Gastroesophageal sphincter (tissue), 3 donors: ENCODE measurements at regions not wholly inside any gene's neighbourhood (a gene's known extent, or its start where the extent isn't known, plus 50 kb on each side); places are given as distances from the start of the nearest gene placed in this dataset.

Source experiments
- CTCF ChIP-seq, 4 experiments: fragments of 200-600 bp in 2 of 4; fragments of 450-650 bp in 2 of 4; sonication (generic) in 1 of 4; IDR thresholded peaks; one replicate each; pipeline ENCODE4 v1.5.1; 2017 to 2019; ENCODE audit warnings: antibody characterized with exemption in 4 of 4, mild to moderate bottlenecking in 2 of 4, moderate library complexity in 2 of 4
- POLR2A ChIP-seq, 2 donors: fragments of 450-650 bp; IDR thresholded peaks; one replicate each; pipeline ENCODE4 v1.6.1; 2017; ENCODE audit warnings: antibody characterized with exemption in 2 of 2, mild to moderate bottlenecking in 2 of 2, moderate library complexity in 1 of 2

- TF ChIP-seq CTCF (IDR thresholded peaks at IDR 0.05) (no peak), POLR2A (IDR thresholded peaks at IDR 0.05) (no peak)
Observed at GRCh38 chr12:83220774-83221173, 534.1 kb downstream of the TMTC2 start.
